Endothelial cell of umbilical vein (primary cell): ENCODE measurements at regions not wholly inside any gene's neighbourhood (a gene's known extent, or its start where the extent isn't known, plus 50 kb on each side); places are given as distances from the start of the nearest gene placed in this dataset.

Source experiments
- BruUV-seq: library from RNA; stranded (reverse); fragments of 400-500 nt; replicated peaks from 2 replicates; lab custom pipeline; 2021; lab: Mats Ljungman, UMichigan
- CTCF ChIA-PET: fragments of 300-600, 350-600 bp; sonication (Branson Sonifier 250); formaldehyde crosslinking; loops from one replicate; lab custom pipeline; 2021; ENCODE audit warnings: antibody characterized with exemption, inconsistent platforms; lab: Charles Lee
- POLR2A ChIA-PET: fragments of 300-600, 350-600 bp; sonication (Branson Sonifier 250); formaldehyde crosslinking; loops from one replicate; lab custom pipeline; 2021; ENCODE audit warnings: antibody characterized with exemption, inconsistent platforms; lab: Charles Lee
- DNase-seq: peaks from one replicate; pipeline ENCODE4 v3.0.0-alpha.2; 2011; ENCODE audit warnings: low read depth, low spot score
- FAIRE-seq: peaks from 2 replicates; lab custom pipeline; 2011; peaks lifted over from hg19 to GRCh38; lab: Jason Lieb, UNC
- H2AFZ ChIP-seq: 2 replicates; pipeline ENCODE4 v1.6.0; 2012; ENCODE audit warnings: low read depth, low read length, control low read depth, inconsistent platforms
- H3K27ac ChIP-seq: 2 replicates; pipeline ENCODE4 v1.5.1; 2011; ENCODE audit warnings: low read depth, mild to moderate bottlenecking, control low read depth, low read length, moderate library complexity; ENCODE audit not compliant: insufficient read depth
- H3K27me3 ChIP-seq, 2 experiments: 2 replicates each; pipeline versions ENCODE4 v1.6.0 to v1.6.1; 2011; ENCODE audit warnings: low read length in 2 of 2, mixed read lengths in 1 of 2; ENCODE audit not compliant: control insufficient read depth in 2 of 2, insufficient read depth in 2 of 2
- H3K36me3 ChIP-seq, 2 experiments: 2 replicates in 1 of 2; 3 replicates in 1 of 2; pipeline ENCODE4 v1.5.1; 2011; ENCODE audit warnings: low read length in 2 of 2, mild to moderate bottlenecking in 1 of 2, moderate library complexity in 1 of 2; ENCODE audit not compliant: control insufficient read depth in 2 of 2, insufficient read depth in 2 of 2; ENCODE audit errors: extremely low read depth in 1 of 2
- H3K4me1 ChIP-seq: 3 replicates; pipeline ENCODE4 v1.5.1; 2011; ENCODE audit warnings: mild to moderate bottlenecking, low read length; ENCODE audit not compliant: control insufficient read depth, insufficient read depth; ENCODE audit errors: extremely low read depth
- H3K4me2 ChIP-seq: 2 replicates; pipeline ENCODE4 v1.6.1; 2011; ENCODE audit warnings: low read length, control low read depth, mixed read lengths; ENCODE audit not compliant: insufficient read depth
- H3K4me3 ChIP-seq, 3 experiments: fragments of 200-600 bp in 1 of 3; sonication (generic), shearing (Covaris generic) in 1 of 3; replicated peaks in 1 of 3; 2 replicates each; pipeline ENCODE4 v1.5.1; 2011 to 2016; ENCODE audit warnings: control low read depth in 3 of 3, low read length in 3 of 3, mild to moderate bottlenecking in 2 of 3, inconsistent platforms in 1 of 3, low read depth in 1 of 3, moderate library complexity in 1 of 3; ENCODE audit not compliant: insufficient read depth in 1 of 3
- H3K79me2 ChIP-seq: 2 replicates; pipeline ENCODE4 v1.6.0; 2012; ENCODE audit warnings: low read length, inconsistent platforms; ENCODE audit not compliant: control insufficient read depth, insufficient read depth
- H3K9ac ChIP-seq: replicated peaks from 2 replicates; pipeline ENCODE3; 2011; ENCODE audit warnings: low read length, control low read depth; ENCODE audit not compliant: insufficient read depth; ENCODE audit errors: extremely low read depth
- H3K9me1 ChIP-seq: replicated peaks from 3 replicates; pipeline ENCODE4 v1.6.0; 2011; ENCODE audit warnings: mild to moderate bottlenecking, low read length; ENCODE audit not compliant: control insufficient read depth, insufficient read depth; ENCODE audit errors: extremely low read depth
- H3K9me3 ChIP-seq: replicated peaks from 2 replicates; pipeline ENCODE4 v1.5.1; 2012; ENCODE audit warnings: low read length, inconsistent platforms; ENCODE audit not compliant: control insufficient read depth, insufficient read depth
- H4K20me1 ChIP-seq: replicated peaks from 2 replicates; pipeline ENCODE3; 2011; ENCODE audit warnings: mild to moderate bottlenecking, low read length; ENCODE audit not compliant: control insufficient read depth, insufficient read depth; ENCODE audit errors: extremely low read depth
- CTCF ChIP-seq, 2 donors: IDR thresholded peaks; 1 replicate in 1 of 2; 2 replicates in 1 of 2; pipeline ENCODE4 v1.5.1; 2011; ENCODE audit warnings: low read length in 2 of 2, mild to moderate bottlenecking in 2 of 2, moderate library complexity in 2 of 2, control low read depth in 1 of 2, inconsistent platforms in 1 of 2, low read depth in 1 of 2; ENCODE audit not compliant: insufficient read depth in 1 of 2; ENCODE audit errors: extremely low read depth in 1 of 2
- EZH2 ChIP-seq: IDR thresholded peaks from 2 replicates; pipeline ENCODE4 v1.6.1; 2012; ENCODE audit warnings: borderline replicate concordance, low read depth, mild to moderate bottlenecking, moderate library complexity, low read length, inconsistent platforms; ENCODE audit not compliant: severe bottlenecking
- FOS ChIP-seq: IDR thresholded peaks from 2 replicates; pipeline ENCODE4 v1.6.1; 2011; ENCODE audit warnings: mild to moderate bottlenecking, low read length, moderate library complexity, borderline replicate concordance; ENCODE audit not compliant: insufficient read depth
- GATA2 ChIP-seq: IDR thresholded peaks from 2 replicates; pipeline ENCODE4 v1.7.0; 2011; ENCODE audit warnings: low read depth, mild to moderate bottlenecking, moderate library complexity, mixed read lengths, low read length; ENCODE audit not compliant: insufficient read length, insufficient read depth
- JUN ChIP-seq: IDR thresholded peaks from 2 replicates; pipeline ENCODE4 v1.6.1; 2011; ENCODE audit warnings: borderline replicate concordance, low read depth; ENCODE audit not compliant: insufficient read length, insufficient read depth
- MAX ChIP-seq: IDR thresholded peaks from 2 replicates; pipeline ENCODE4 v1.6.1; 2011; ENCODE audit not compliant: insufficient read depth, insufficient read length
- MYC ChIP-seq: IDR thresholded peaks from one replicate; pipeline ENCODE4 v1.6.1; 2011; ENCODE audit warnings: mild to moderate bottlenecking, low read depth, low read length
- POLR2A ChIP-seq: IDR thresholded peaks from 2 replicates; pipeline ENCODE4 v1.6.1; 2012; ENCODE audit warnings: low read depth, mild to moderate bottlenecking, control low read depth, low read length
- POLR2AphosphoS5 ChIP-seq: IDR thresholded peaks from 2 replicates; pipeline ENCODE4 v1.6.1; 2012; ENCODE audit warnings: low read depth, mild to moderate bottlenecking, control low read depth, low read length, moderate library complexity; ENCODE audit not compliant: insufficient read depth
- dilution Hi-C: fragments of 300-500 bp; cut with MboI; formaldehyde crosslinking; loops from one replicate; pipeline ENCODE4 v1.15.0; 2019; ENCODE audit warnings: low sequenced_read_pairs; ENCODE audit not compliant: extremely low pct_ligation_motif_present
- intact Hi-C: fragments of 100-400 bp; cut with micrococcal nuclease; formaldehyde crosslinking; loops from one replicate; pipeline ENCODE4 v1.10.0; 2022

GRCh38 chr13:109372666-109373065 lies 413.7 kb downstream of the IRS2 start:
- H4K20me1 ChIP-seq, result no peaks in the 10 kb centered on the region
- H2AFZ ChIP-seq, result no peak overlapping the region
- H3K9me3 ChIP-seq, result no peaks in the 10 kb centered on the region
- intact Hi-C loops, result no loop called here
- dilution Hi-C loops, result no loop called here
- no peak for FAIRE-seq
- H3K4me1 ChIP-seq, result no peaks in the 10 kb centered on the region
- DNase-seq, result no peak
- H3K36me3 ChIP-seq, result no peaks in the 10 kb centered on the region
- H3K27me3 ChIP-seq, result no peaks in the 10 kb centered on the region
- no peak overlapping the region for H3K9ac ChIP-seq
- ChIA-PET CTCF (no interaction called here), POLR2A (no interaction called here)
- no peaks in the 10 kb centered on the region for H3K9me1 ChIP-seq
- BruUV-seq, result no TSS peak
- H3K4me3 ChIP-seq, result no peak overlapping the region
- H3K79me2 ChIP-seq, result no peaks in the 10 kb centered on the region
- no peak overlapping the region for H3K4me2 ChIP-seq
- TF ChIP-seq EZH2, result no peak
- TF ChIP-seq JUN, result no peak
- no peak overlapping the region for H3K27ac ChIP-seq

DNA sequence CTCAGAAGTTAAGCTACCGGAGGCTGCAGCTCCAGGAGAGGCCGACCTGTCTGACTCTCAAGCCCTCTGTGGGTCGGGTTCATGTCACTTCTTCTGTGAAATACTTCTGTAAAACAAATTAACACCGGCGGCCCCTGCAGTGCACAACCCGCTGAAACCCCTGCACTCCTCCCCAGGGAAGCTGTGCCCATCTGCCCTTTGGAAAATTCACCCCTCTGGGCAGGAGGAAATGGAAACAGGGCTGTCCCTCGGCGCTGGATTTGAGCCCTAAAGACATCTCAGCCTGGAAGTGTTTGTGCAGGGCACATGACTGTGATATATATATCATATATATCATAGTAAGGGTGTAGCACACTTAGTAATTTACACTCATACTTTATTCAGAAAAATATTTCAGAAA lies 415.3 kb downstream of the IRS2 start:
- FAIRE-seq, result no peak
- Histone ChIP-seq H3K9me3 (no peaks in the 10 kb centered on the region), H3K36me3 (no peaks in the 10 kb centered on the region), H3K27me3 (no peaks in the 10 kb centered on the region), H3K27ac (no peak overlapping the region), H3K9ac (no peak overlapping the region), H3K9me1 (no peaks in the 10 kb centered on the region), H4K20me1 (no peaks in the 10 kb centered on the region), H3K79me2 (no peaks in the 10 kb centered on the region), H3K4me1 (no peaks in the 10 kb centered on the region), H2AFZ (no peak overlapping the region), H3K4me3 (no peak overlapping the region), H3K4me2 (no peak overlapping the region)
- dilution Hi-C loops (no loop called here), intact Hi-C loops (no loop called here)
- POLR2A ChIA-PET, result no interaction called here
- CTCF ChIA-PET, result interaction anchor here (0.8 kb wide), 1 partner anchor 13 kb away, joined by 3 read pairs; no protein-coding TSS in a partner anchor
- TF ChIP-seq CTCF (IDR thresholded peaks at IDR 0.05; ENCODE audit: extremely low read depth in 1 of 2, insufficient read depth in 1 of 2, low read depth in 1 of 2, low read length in 2 of 2) (no peak), POLR2AphosphoS5 (no peak), MYC (no peak), JUN (no peak), POLR2A (no peak), EZH2 (no peak), GATA2 (no peak), FOS (no peak), MAX (no peak)
- no peak for DNase-seq
- no TSS peak for BruUV-seq
